Activated T-helper 1 cell treated with anti-CD3 and anti-CD28 coated beads, Interleukin-12 subunit alpha, Interleukin-12 subunit beta, Interleukin-2, Interleukin-4 antibody, amounts not matched to agents 30 ng/mL and 10 ng/mL and 1 ng/mL, durations not matched to agents 14 hours and 24 hours and 36 hours (primary cell): ENCODE measurements at regions not wholly inside any gene's neighbourhood (a gene's known extent, or its start where the extent isn't known, plus 50 kb on each side); places are given as distances from the start of the nearest gene placed in this dataset.

Experiments used
- DNase-seq: peaks from one replicate; pipeline ENCODE4 v3.0.0; 2021; ENCODE audit warnings: low spot score
- H3K27ac Mint-ChIP-seq: one replicate; pipeline ENCODE4 v1.8.0; 2021; ENCODE audit warnings: mild to moderate bottlenecking, mixed read lengths
- H3K27me3 Mint-ChIP-seq: one replicate; pipeline ENCODE4 v1.8.0; 2022; ENCODE audit warnings: mild to moderate bottlenecking, moderate library complexity, mixed read lengths; ENCODE audit not compliant: insufficient read depth
- H3K36me3 Mint-ChIP-seq: one replicate; pipeline ENCODE4 v1.8.0; 2021; ENCODE audit warnings: low read depth, mixed read lengths
- H3K4me1 Mint-ChIP-seq: one replicate; pipeline ENCODE4 v1.8.0; 2021; ENCODE audit warnings: low read depth, mixed read lengths
- H3K4me3 Mint-ChIP-seq: one replicate; pipeline ENCODE4 v1.8.0; 2021; ENCODE audit warnings: mild to moderate bottlenecking, moderate library complexity, mixed read lengths
- H3K9me3 Mint-ChIP-seq: one replicate; pipeline ENCODE4 v1.8.0; 2021; ENCODE audit warnings: mixed read lengths
- intact Hi-C: fragments of 100-400 bp; cut with micrococcal nuclease; formaldehyde crosslinking; loops from one replicate; pipeline ENCODE4 v1.15.1; 2024

DNA sequence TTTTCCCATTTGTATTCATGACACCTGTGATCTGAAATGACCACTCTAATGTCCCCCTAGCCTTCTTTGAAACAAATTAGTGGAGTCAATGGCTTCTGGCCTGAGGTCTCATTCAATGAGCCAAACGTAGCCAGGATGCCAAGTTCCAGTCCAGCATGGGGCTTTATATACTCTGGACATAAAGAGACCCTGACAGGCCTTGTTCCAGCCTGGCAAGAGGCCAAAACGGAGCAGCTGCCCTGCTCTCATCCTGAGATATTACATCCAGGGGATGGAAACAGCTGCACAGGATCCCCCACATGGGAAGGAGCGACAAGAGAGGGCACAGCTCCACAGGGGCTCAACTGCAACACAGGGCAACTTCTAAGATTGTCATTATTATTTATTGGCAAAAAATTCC, 437.8 kb downstream of the CDH26 start:
- no peaks in the 10 kb centered on the region for H3K9me3 Mint-ChIP-seq
- no peak overlapping the region for H3K4me3 Mint-ChIP-seq
- no peak overlapping the region for H3K27ac Mint-ChIP-seq
- intact Hi-C loops = no loop called here
- H3K27me3 Mint-ChIP-seq = no peaks in the 10 kb centered on the region
- no peak for DNase-seq
- no peaks in the 10 kb centered on the region for H3K4me1 Mint-ChIP-seq
- H3K36me3 Mint-ChIP-seq = no peaks in the 10 kb centered on the region

DNA sequence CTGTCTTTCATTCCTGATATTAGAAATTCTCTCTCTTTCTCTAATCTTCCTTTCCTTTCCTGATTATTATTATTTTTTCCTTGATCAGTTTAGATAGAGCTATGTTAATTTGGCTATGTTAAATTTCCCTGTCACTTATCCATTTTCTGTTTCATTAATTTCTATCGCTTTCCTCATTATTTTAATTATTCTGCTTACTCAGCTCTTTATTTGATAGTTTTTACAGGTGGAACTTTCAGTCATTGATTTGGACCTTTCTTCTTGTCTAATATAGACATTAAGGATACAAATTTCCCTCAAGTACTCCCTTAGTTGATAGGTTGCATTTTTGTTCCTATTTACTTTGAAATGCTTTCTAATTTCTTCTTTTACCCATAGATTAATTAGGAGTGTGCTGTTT, 442.3 kb downstream of the CDH26 start:
- Mint-ChIP-seq H3K27ac (no peak overlapping the region), H3K27me3 (no peaks in the 10 kb centered on the region), H3K9me3 (no peaks in the 10 kb centered on the region), H3K36me3 (no peaks in the 10 kb centered on the region), H3K4me3 (no peak overlapping the region), H3K4me1 (no peaks in the 10 kb centered on the region)
- DNase-seq = no peak
- intact Hi-C loops = no loop called here

DNA sequence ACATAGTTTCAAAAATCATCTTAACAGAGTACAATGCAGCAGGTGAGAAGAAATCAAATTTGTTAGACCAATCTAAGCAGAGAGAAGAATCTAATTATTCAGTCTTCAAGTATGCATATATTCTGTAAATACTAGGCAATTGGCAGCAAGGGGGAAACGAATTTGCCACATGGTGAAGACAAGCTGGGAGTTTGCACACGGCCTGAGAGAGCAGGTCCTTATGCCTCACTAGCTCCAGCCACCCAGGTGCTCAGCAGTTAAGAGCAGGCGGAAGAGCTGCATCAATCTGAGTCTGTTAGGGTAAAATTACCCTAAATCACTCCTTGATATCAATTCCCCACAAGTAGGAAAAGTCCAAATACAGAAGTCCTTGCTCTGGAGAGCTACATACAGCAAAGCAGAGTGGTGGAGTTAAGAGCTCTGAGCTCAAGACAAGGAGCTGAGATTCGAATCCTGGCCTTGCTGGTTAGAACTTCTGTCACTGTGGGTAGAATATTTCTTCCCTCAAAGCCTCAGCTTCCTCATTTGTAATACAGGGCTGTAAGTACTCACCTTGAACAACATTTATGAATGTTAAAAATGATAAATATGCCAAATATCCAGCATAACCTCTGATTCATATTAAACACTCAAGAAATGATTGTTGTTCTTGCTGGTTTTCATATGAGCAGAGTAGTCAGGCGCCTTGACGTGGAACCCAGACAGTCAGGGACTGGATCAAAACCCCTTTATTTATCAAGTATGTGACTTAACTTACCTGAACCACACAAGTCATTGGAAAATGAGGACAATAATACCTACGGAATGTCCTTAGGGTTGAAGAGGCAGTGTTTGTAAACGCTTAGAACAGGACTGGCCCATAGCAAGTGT, 444.2 kb downstream of the CDH26 start:
- Mint-ChIP-seq H3K27me3 (no peaks in the 10 kb centered on the region), H3K27ac (no peak overlapping the region), H3K36me3 (no peaks in the 10 kb centered on the region), H3K4me1 (no peaks in the 10 kb centered on the region), H3K9me3 (no peaks in the 10 kb centered on the region), H3K4me3 (no peak overlapping the region)
- intact Hi-C loops = no loop called here
- DNase-seq = no peak

DNA sequence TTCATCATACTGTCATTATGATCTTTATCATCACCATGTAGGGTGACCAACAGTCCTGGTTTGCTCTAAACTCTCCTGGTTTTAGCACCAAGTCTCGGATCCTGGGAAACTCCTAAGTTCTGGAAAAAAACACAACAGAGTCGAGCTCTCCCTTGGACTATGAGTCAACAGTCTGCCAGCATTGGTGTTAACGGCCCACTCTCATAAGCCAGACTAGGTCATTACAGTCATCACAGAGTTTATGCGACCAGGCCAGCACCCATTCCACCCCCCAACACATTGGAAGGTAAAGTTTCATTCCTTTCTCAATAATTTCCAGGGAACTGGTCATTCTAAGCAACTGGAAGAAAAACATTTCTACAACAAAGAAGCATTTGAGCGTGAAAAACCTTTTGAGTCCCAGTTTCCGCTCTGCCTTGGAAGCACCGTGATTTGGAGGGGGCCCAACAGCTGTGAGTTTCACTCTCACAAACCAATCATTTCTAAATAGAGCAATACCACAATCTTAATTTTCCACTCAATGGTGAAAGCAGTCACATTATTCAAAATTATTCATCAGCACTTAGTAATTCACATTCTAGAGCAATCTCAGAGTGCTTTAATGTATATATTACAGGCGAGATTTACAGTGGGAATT, 445.0 kb downstream of the CDH26 start:
- intact Hi-C loops = no loop called here
- no peaks in the 10 kb centered on the region for H3K27me3 Mint-ChIP-seq
- no peak for DNase-seq

DNA sequence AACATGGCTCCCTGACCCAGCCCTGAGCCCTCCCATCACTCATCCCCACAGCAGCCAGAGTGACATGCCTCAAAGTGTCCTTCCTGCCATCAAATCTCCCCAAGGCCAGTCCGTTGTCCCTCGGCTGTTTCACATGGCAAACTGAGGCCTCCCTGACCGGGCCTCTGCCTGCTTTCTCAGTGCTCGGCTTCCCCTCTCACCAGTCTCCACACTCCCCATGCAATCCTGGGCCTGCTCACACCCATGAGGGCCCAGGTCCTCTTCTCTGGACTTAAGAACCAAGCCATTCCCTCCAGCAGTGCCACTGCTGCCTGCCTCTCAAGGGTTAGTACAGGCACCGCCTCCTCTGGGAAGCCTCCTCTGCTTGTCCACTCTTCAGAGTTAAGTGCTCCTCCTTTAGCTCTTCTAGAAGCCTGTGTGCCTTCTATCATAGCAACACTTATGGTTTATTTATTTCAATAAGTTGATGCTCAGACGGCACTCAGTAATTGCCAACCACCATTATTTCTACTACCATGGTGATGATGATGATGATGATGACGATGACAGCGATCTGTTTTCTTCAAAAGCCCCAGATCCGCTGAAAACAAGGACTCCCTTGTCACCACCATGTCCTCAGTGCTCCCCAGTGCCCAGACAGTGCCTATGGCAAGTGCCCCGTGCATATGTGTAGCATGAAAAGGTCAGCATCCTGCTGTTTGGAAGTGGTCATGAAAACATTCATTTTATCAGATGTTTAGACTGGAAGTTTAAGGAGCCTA, 449.0 kb downstream of the CDH26 start:
- H3K27me3 Mint-ChIP-seq = no peaks in the 10 kb centered on the region
- no peak overlapping the region for H3K27ac Mint-ChIP-seq
- no peaks in the 10 kb centered on the region for H3K4me1 Mint-ChIP-seq
- no peak for DNase-seq
- no peaks in the 10 kb centered on the region for H3K9me3 Mint-ChIP-seq
- H3K36me3 Mint-ChIP-seq = no peaks in the 10 kb centered on the region
- H3K4me3 Mint-ChIP-seq = no peak overlapping the region
- intact Hi-C loops = no loop called here

More for the DNA sequence above, 445.0 kb downstream of the CDH26 start:
- Mint-ChIP-seq H3K36me3 (no peaks in the 10 kb centered on the region), H3K4me3 (no peak overlapping the region), H3K9me3 (no peaks in the 10 kb centered on the region), H3K4me1 (no peaks in the 10 kb centered on the region), H3K27ac (no peak overlapping the region)

DNA sequence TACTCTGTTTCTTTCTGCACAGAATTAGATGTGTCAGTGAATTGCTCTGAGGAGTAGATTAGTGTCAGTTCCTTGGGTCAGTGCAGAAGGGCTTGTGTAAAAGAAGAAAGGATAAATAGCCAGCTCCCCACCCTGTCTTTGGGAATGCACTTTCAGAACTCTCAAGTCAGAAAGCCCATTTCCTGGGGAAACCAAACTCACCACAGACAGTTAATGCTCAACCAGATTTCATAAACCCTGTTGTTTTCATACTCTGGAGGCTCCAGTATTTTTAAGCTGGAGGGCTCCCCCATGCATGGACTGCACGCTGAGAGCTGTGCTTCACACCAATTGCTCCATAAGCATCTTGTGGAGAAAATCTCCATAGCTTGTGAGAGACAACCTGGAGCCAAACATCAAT, 449.7 kb downstream of the CDH26 start:
- no peaks in the 10 kb centered on the region for H3K27me3 Mint-ChIP-seq
- intact Hi-C loops = no loop called here
- DNase-seq = no peak
- no peaks in the 10 kb centered on the region for H3K9me3 Mint-ChIP-seq
- no peaks in the 10 kb centered on the region for H3K4me1 Mint-ChIP-seq
- H3K27ac Mint-ChIP-seq = no peak overlapping the region
- no peaks in the 10 kb centered on the region for H3K36me3 Mint-ChIP-seq
- H3K4me3 Mint-ChIP-seq = no peak overlapping the region

DNA sequence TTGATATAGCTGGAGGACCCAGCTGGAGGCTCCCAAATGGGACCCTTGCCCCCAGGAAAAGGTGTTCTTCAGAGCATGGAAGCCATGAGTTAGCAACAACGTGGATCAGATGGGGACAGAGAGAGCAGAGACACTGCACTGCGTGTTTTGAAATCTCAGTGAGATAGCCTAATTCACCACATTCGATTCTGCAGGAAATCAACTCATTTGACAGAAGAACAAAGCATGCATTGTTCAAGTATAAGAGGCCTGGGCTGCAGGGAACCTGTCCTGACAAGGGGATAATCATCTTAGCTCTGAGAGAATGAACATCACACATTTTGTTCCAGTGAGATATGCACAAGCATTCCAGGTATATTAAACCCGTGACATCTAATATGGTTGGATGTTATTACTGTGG, 450.2 kb downstream of the CDH26 start:
- intact Hi-C loops = no loop called here
- no peak overlapping the region for H3K27ac Mint-ChIP-seq
- DNase-seq = no peak
- no peaks in the 10 kb centered on the region for H3K36me3 Mint-ChIP-seq
- no peak overlapping the region for H3K4me3 Mint-ChIP-seq
- H3K4me1 Mint-ChIP-seq = no peaks in the 10 kb centered on the region
- H3K9me3 Mint-ChIP-seq = no peaks in the 10 kb centered on the region
- no peaks in the 10 kb centered on the region for H3K27me3 Mint-ChIP-seq

DNA sequence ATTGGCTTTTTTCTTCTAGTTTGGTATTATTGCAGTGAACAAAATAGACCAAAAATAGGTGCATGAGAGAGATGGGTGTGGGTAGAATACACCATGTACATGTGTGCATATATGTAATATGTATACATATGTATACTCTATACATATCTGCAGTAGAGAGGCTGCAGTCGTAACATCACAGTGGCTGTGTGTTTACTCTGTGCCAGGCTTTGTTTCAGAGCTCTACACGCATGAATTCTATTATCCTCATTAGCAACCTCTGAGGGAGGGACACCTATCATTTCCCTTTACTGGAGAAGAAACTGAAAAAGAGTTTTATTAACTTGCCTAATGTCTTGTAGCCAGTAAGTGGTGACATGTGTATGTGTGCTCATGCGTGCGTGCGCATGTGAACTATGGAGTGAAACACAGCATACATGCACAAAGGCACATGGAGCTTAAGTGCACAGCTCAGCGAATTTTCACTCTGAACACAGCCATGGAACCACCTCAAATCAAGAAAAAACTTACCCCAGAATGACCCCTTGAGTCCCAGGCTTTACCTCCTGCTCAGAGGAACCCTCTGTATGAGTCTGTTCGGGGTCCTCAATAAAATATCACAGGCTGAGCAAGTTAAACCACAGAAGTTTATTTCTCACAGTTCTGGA, 452.5 kb downstream of the CDH26 start:
- Mint-ChIP-seq H3K27me3 (peaks cover 3% of the 10 kb centered on the region), H3K4me3 (no peak overlapping the region), H3K4me1 (no peaks in the 10 kb centered on the region), H3K9me3 (no peaks in the 10 kb centered on the region), H3K36me3 (no peaks in the 10 kb centered on the region), H3K27ac (no peak overlapping the region)
- intact Hi-C loops = no loop called here
- no peak for DNase-seq

DNA sequence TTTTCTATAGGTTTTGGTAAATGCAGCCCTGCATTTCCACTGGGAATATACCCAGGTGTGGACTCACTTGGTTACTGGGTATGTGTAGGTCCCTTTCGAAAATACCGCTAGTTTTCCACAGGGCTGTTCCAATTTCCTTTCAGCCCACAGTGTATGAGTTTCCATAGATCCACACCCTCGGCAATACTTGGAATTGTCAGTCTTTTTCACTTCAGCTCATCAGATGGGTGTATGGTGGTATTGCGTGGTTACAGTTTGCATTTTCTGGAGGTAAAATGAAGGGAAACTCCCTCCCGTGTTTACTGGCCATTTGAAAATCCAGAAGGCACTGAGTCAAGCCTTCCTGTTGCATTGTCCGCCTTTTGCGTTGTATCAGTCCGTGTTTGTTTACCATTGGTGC, 453.6 kb downstream of the CDH26 start:
- intact Hi-C loops = no loop called here
- H3K27me3 Mint-ChIP-seq = peaks cover 6% of the 10 kb centered on the region
- no peak overlapping the region for H3K4me3 Mint-ChIP-seq
- H3K36me3 Mint-ChIP-seq = no peaks in the 10 kb centered on the region
- H3K4me1 Mint-ChIP-seq = no peaks in the 10 kb centered on the region
- no peaks in the 10 kb centered on the region for H3K9me3 Mint-ChIP-seq
- DNase-seq = no peak
- no peak overlapping the region for H3K27ac Mint-ChIP-seq

DNA sequence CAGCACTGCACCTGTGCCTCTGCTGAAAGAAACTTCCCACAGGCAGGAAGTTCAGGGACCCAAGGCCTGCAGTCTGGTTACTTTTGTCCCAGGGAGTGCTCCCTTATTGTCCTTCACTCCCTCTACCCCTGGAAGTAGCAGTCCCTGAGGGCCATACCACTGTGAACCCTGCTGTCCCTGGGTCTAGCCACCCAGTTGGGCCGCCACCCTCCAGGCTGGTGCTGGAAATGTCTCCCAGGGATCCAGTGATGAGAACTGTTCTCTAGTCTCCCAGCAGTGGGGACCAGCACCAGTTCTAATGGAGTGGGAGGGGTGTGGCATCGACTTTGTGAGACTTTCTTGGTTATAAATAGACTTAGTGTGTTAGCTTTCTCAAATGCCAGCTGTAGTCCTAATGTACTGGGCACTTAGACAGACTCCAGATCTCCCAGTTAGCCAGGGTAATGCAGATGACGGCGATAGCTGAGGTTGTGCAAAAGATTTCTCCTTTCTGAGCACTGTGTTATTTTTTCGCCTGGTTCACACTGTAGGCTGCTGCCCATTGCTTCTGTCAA, 462.5 kb downstream of the CDH26 start:
- H3K9me3 Mint-ChIP-seq = no peaks in the 10 kb centered on the region
- DNase-seq = no peak
- H3K27me3 Mint-ChIP-seq = peaks cover 3% of the 10 kb centered on the region
- peaks cover 6% of the 10 kb centered on the region for H3K4me1 Mint-ChIP-seq
- no peak overlapping the region for H3K4me3 Mint-ChIP-seq
- intact Hi-C loops = no loop called here
- H3K36me3 Mint-ChIP-seq = no peaks in the 10 kb centered on the region
- no peak overlapping the region for H3K27ac Mint-ChIP-seq

DNA sequence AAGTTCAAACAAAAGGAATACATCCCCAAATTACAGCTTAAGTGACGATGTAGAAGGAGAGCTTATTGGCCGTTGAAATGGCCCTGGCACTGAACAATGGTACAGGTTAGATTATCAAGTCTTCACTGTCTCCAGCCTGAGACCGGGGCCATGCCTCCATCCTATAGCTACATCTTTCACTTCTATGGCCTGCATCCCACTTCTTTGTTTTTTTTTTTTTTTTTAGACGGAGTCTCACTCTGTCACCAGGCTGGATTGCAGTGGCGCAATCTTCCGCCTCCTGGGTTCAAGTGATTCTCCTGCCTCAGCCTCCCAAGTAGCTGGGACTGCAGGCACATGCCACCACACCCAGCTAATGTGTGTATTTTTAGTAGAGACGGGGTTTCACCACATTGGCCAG, 464.6 kb downstream of the CDH26 start:
- H3K4me1 Mint-ChIP-seq = no peaks in the 10 kb centered on the region
- peaks cover 5% of the 10 kb centered on the region for H3K27me3 Mint-ChIP-seq

DNA sequence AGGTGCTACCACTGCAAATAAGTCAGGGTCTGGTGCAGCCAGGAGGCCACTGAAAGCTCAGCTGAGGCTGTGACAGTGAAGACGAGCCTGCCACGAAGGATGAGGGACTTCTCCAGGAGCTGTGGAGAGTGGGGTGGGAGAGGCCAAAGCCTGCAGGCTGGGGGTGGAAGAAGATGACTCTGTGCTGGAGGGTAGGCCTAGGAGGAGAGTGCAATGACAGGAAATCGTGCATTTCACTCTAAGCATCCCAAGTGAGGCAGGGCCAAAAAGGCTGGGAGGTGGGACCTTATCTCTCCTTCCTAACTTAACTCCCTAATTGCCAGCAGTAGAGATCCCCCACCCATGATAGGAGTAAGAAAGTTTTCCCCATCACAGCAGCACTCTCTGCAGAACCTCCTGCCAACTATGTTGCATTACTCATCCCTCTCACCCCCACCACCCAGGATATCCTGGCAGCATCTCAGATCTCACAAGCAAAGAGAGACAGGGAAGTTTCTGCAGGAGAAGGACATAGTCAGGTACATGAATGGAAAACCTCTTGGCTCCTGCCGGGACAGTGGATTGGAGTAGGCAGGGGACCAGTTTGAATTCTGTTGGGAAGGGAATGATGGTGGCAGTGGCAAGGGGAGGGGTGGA, 466.2 kb downstream of the CDH26 start:
- Mint-ChIP-seq H3K36me3 (no peaks in the 10 kb centered on the region), H3K9me3 (no peaks in the 10 kb centered on the region), H3K27me3 (peaks cover 5% of the 10 kb centered on the region), H3K4me1 (no peaks in the 10 kb centered on the region), H3K27ac (no peak overlapping the region), H3K4me3 (no peak overlapping the region)
- intact Hi-C loops = no loop called here
- no peak for DNase-seq

More for the DNA sequence above, 464.6 kb downstream of the CDH26 start:
- no peak for DNase-seq
- no peak overlapping the region for H3K4me3 Mint-ChIP-seq
- H3K36me3 Mint-ChIP-seq = no peaks in the 10 kb centered on the region
- H3K9me3 Mint-ChIP-seq = no peaks in the 10 kb centered on the region
- H3K27ac Mint-ChIP-seq = no peak overlapping the region
- intact Hi-C loops = no loop called here
